Neural progenitor cell (in vitro differentiated cells): ENCODE measurements at regions not wholly inside any gene's neighbourhood (a gene's known extent, or its start where the extent isn't known, plus 50 kb on each side); places are given as distances from the start of the nearest gene placed in this dataset.

Source experiments
- CTCF ChIP-seq: fragments of 200-600 bp; sonication (generic); IDR thresholded peaks from 2 replicates; pipeline ENCODE4 v1.5.1; 2017; ENCODE audit warnings: antibody characterized with exemption, mild to moderate bottlenecking
- EZH2 ChIP-seq: fragments of 200-600 bp; sonication (generic); IDR thresholded peaks from 2 replicates; pipeline ENCODE4 v1.6.1; 2017; ENCODE audit warnings: antibody characterized with exemption, mild to moderate bottlenecking, moderate library complexity
- EZH2phosphoT487 ChIP-seq: fragments of 200-600 bp; sonication (generic); IDR thresholded peaks from 2 replicates; pipeline ENCODE4 v1.6.1; 2017; ENCODE audit warnings: antibody characterized with exemption

GRCh38 chr16:9650284-9650683, 531.9 kb downstream of the GRIN2A start:
- TF ChIP-seq CTCF (no peak), EZH2phosphoT487 (no peak), EZH2 (no peak)
